Stomach smooth muscle (tissue), 2 donors: ENCODE measurements at regions not wholly inside any gene's neighbourhood (a gene's known extent, or its start where the extent isn't known, plus 50 kb on each side); places are given as distances from the start of the nearest gene placed in this dataset.

Experiments used
- H3K27ac ChIP-seq: one replicate; pipeline ENCODE4 v1.7.0; 2013; ENCODE audit warnings: mild to moderate bottlenecking, low read length, inconsistent platforms
- H3K27me3 ChIP-seq, 2 donors: one replicate each; pipeline ENCODE4 v1.7.0; 2013; ENCODE audit warnings: low read length in 2 of 2; ENCODE audit not compliant: insufficient read depth in 2 of 2, control insufficient read depth in 1 of 2
- H3K36me3 ChIP-seq, 2 donors: one replicate each; pipeline ENCODE4 v1.7.0; 2013; ENCODE audit warnings: low read length in 2 of 2; ENCODE audit not compliant: control insufficient read depth in 2 of 2, insufficient read depth in 2 of 2
- H3K4me1 ChIP-seq: one replicate; pipeline ENCODE4 v1.7.0; 2013; ENCODE audit warnings: low read length; ENCODE audit not compliant: control insufficient read depth, insufficient read depth
- H3K4me3 ChIP-seq, 2 donors: one replicate each; pipeline ENCODE4 v1.7.0; 2013; ENCODE audit warnings: low read length in 2 of 2
- H3K9ac ChIP-seq, 2 donors: one replicate each; pipeline ENCODE4 v1.7.0; 2013; ENCODE audit warnings: low read length in 2 of 2, mild to moderate bottlenecking in 1 of 2
- H3K9me3 ChIP-seq, 2 donors: one replicate each; pipeline ENCODE4 v1.7.0; 2013; ENCODE audit warnings: low read length in 2 of 2; ENCODE audit not compliant: control insufficient read depth in 2 of 2
- donor health status: healthy.
- donor health status: Pancreatic carcinoma.

- no peaks in the 10 kb centered on the region for H3K9me3 ChIP-seq
- H3K9ac ChIP-seq: no peak overlapping the region
- peak overlapping the region; percentile 12 for H3K27ac ChIP-seq
- no peaks in the 10 kb centered on the region for H3K27me3 ChIP-seq
- H3K4me1 ChIP-seq: no peaks in the 10 kb centered on the region
- no peak overlapping the region for H3K4me3 ChIP-seq
- no peaks in the 10 kb centered on the region for H3K36me3 ChIP-seq
Measured at GRCh38 chr11:128343135-128343514, 244.2 kb downstream of the ETS1 start.

DNA sequence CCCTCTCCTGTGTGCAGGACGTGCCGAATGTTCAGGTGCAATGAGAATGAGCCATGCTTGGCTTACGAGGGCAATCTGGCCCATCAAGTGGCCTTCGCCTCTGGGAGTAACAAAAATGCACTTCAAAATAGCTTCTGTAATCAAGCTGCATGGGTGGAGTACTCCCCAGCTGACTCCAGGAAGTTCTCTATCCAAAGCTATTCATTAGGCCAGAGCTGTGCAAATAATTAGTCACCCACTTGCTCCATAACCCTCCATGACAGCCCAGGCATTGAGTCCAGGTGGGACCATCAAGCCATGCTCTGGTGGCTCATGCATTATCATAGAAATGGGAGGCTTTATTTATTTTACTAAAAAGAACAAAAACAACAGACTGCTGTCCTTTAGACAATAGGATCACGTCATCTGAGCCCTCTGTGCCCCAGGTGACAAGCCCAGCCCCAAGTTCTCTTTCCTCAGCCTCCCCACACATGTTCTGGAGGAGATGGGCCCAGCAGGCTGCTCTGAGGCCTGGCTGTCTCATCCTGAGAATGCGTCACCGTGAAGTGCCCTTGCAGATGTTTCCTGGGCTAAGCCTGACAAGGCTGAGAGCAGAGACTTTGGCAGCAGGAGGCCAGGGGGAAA lies 244.7 kb downstream of the ETS1 start:
- Histone ChIP-seq H3K4me1 (no peaks in the 10 kb centered on the region), H3K27ac (peak overlapping the region; percentile 12), H3K9ac (no peak overlapping the region), H3K36me3 (no peaks in the 10 kb centered on the region), H3K27me3 (no peaks in the 10 kb centered on the region), H3K4me3 (no peak overlapping the region), H3K9me3 (no peaks in the 10 kb centered on the region)

DNA sequence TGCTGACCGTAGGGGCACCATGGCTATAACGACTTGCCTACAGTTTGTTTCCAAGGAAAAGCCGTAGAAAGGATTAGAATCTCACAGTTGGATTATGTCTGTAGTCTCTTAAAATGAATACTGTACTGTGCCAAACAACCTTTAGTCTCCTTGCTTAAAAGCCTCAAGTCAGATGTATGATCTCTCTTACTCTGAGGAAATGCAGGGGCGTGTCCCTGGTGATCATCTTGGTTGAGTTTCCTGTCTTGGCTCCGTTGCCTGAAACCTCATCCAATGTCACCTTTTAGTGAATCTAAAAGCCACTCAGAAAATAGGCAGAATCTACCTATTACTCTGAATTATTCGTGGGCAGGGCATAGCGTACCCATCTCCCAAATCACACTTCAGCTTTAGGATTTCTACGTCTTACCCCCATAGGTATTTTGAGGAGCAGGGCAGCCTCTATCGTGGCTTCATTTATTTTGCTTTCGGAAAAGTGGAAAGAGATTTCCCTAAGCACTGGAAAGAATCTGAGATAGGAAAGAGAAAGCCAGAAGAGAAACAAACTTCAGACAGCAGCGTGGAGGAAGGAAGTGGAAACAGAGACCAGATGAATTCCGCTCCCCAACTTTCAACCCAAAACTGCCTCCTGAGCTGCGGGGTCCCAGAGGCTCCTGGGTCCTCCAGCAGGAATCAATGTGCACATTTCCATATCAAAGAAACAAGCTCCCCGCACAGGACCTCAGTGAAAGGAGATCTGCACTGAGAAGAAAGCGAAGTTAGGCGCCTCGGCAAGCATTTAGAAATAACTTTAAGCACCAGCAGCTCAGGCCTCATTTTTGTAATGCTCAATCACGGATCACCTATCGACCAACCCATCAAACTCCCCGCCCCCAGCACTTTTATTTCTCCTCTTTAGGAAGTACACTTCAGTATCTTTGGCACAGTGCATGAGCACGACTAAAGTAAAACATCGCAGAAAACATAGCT lies 245.8 kb downstream of the ETS1 start:
- Histone ChIP-seq H3K27me3 (no peaks in the 10 kb centered on the region), H3K27ac (no peak overlapping the region), H3K9ac (no peak overlapping the region), H3K36me3 (no peaks in the 10 kb centered on the region), H3K9me3 (no peaks in the 10 kb centered on the region), H3K4me3 (no peak overlapping the region), H3K4me1 (no peaks in the 10 kb centered on the region)

- H3K27ac ChIP-seq: no peak overlapping the region
- no peaks in the 10 kb centered on the region for H3K36me3 ChIP-seq
- no peak overlapping the region for H3K9ac ChIP-seq
- H3K4me3 ChIP-seq: no peak overlapping the region
- H3K9me3 ChIP-seq: no peaks in the 10 kb centered on the region
- H3K4me1 ChIP-seq: no peaks in the 10 kb centered on the region
- no peaks in the 10 kb centered on the region for H3K27me3 ChIP-seq
Measured at GRCh38 chr11:128339792-128340191, 247.6 kb downstream of the ETS1 start.

- no peak overlapping the region for H3K27ac ChIP-seq
- H3K4me1 ChIP-seq: no peaks in the 10 kb centered on the region
Measured at GRCh38 chr11:128338811-128339210, 248.5 kb downstream of the ETS1 start.

DNA sequence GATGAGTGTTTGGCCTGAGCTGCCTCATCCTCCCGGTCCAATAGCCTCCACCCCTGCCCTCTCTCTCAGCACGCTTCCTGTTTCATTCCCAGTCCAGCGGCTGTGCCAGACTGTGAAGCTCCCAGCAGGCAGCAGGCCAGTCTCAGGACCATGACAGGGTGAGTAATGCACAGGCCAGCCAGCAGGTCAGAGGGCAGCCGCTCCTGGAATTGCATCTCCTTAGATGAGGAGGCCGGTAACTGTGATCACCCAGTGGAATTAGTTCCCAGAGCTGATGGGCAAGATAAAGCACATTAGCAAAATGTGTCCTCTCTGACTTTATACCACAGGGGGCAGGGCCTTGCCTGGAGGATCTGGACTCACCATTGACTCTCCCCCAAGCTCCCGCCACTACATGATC lies 251.2 kb downstream of the ETS1 start:
- H3K9ac ChIP-seq: no peak overlapping the region
- H3K27me3 ChIP-seq: no peaks in the 10 kb centered on the region
- H3K27ac ChIP-seq: no peak overlapping the region
- no peaks in the 10 kb centered on the region for H3K9me3 ChIP-seq
- H3K4me1 ChIP-seq: no peaks in the 10 kb centered on the region
- H3K36me3 ChIP-seq: no peaks in the 10 kb centered on the region
- no peak overlapping the region for H3K4me3 ChIP-seq

More at GRCh38 chr11:128338811-128339210, 248.5 kb downstream of the ETS1 start:
- Histone ChIP-seq H3K36me3 (no peaks in the 10 kb centered on the region), H3K9me3 (no peaks in the 10 kb centered on the region), H3K4me3 (no peak overlapping the region), H3K9ac (no peak overlapping the region), H3K27me3 (no peaks in the 10 kb centered on the region)

DNA sequence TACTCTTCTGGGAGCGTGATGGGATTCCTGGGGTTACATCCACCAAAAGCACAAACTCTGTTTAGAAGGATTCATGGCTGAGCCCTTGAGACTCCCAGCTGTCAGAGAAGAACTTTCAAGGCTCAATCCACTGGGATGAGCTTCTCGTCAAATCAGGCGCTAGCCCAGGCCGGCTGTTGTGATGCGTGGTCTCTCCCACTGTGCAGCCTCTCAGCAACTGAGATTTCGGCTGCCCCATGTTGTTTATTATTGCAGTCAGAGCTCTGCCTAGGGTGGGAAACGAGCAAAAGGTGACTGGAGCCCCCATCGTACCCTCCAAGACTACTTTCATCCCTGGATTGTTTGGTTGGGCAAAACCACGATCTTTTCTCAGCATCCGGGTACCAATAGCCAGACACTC lies 251.6 kb downstream of the ETS1 start:
- H3K27ac ChIP-seq: no peak overlapping the region
- H3K4me3 ChIP-seq: no peak overlapping the region
- no peaks in the 10 kb centered on the region for H3K4me1 ChIP-seq
- H3K9me3 ChIP-seq: no peaks in the 10 kb centered on the region
- no peaks in the 10 kb centered on the region for H3K36me3 ChIP-seq
- no peak overlapping the region for H3K9ac ChIP-seq
- no peaks in the 10 kb centered on the region for H3K27me3 ChIP-seq

GRCh38 chr11:128334311-128335044 lies 252.9 kb downstream of the ETS1 start:
- Histone ChIP-seq H3K9ac (no peak overlapping the region), H3K4me1 (no peaks in the 10 kb centered on the region), H3K4me3 (no peak overlapping the region), H3K36me3 (no peaks in the 10 kb centered on the region), H3K27ac (no peak overlapping the region), H3K9me3 (no peaks in the 10 kb centered on the region), H3K27me3 (no peaks in the 10 kb centered on the region)

DNA sequence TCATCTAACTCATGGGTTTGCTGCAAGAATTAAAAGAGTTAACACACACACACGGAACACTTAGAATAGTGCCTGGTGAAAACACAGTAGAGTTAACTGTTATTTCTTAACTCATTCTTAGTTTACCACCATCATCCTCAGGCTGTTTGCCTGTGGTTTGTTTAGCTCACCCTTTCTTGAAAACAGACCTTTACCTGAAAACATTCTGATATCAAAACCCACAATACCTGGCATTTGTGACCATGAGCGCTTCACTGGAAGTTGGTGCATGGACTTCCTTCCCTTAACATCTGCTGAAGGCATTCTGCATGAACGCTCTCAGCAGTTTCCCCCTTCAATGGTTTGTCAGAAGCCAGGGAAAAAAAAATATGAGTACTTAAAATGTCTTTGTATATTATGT lies 256.0 kb downstream of the ETS1 start:
- H3K9ac ChIP-seq: no peak overlapping the region
- H3K4me3 ChIP-seq: no peak overlapping the region
- no peaks in the 10 kb centered on the region for H3K9me3 ChIP-seq
- no peaks in the 10 kb centered on the region for H3K36me3 ChIP-seq
- H3K27me3 ChIP-seq: no peaks in the 10 kb centered on the region
- H3K4me1 ChIP-seq: no peaks in the 10 kb centered on the region
- no peak overlapping the region for H3K27ac ChIP-seq

DNA sequence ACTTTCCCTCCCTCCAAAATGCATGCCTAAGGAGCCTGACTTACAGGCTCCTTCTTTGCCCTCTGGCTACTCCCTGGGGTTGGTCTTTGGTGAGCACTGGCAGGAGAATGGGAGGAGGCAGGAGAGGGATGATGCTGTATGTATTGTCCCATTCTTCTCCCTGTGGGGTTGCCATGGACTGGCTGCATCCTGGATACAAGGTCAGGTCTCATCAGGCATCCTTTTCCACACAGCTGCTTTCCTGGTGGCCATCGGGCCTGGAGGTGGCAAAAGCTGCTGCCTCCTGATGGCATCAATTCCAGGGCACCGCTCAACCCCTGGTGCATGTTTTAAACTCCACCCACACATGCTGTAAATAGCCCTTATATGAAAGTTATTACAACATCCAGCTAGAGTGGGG lies 257.2 kb downstream of the ETS1 start:
- Histone ChIP-seq H3K4me1 (no peaks in the 10 kb centered on the region), H3K9me3 (no peaks in the 10 kb centered on the region), H3K4me3 (no peak overlapping the region), H3K9ac (no peak overlapping the region), H3K36me3 (no peaks in the 10 kb centered on the region), H3K27me3 (no peaks in the 10 kb centered on the region), H3K27ac (no peak overlapping the region)
